Endothelial cell of umbilical vein (primary cell): ENCODE measurements at regions not wholly inside any gene's neighbourhood (a gene's known extent, or its start where the extent isn't known, plus 50 kb on each side); places are given as distances from the start of the nearest gene placed in this dataset.

Experiments
- EZH2 ChIP-seq: IDR thresholded peaks from 2 replicates; pipeline ENCODE4 v1.6.1; 2012; ENCODE audit warnings: borderline replicate concordance, low read depth, mild to moderate bottlenecking, moderate library complexity, low read length, inconsistent platforms; ENCODE audit not compliant: severe bottlenecking
- JUN ChIP-seq: IDR thresholded peaks from 2 replicates; pipeline ENCODE4 v1.6.1; 2011; ENCODE audit warnings: borderline replicate concordance, low read depth; ENCODE audit not compliant: insufficient read length, insufficient read depth
- MAX ChIP-seq: IDR thresholded peaks from 2 replicates; pipeline ENCODE4 v1.6.1; 2011; ENCODE audit not compliant: insufficient read depth, insufficient read length
- POLR2A ChIP-seq: IDR thresholded peaks from 2 replicates; pipeline ENCODE4 v1.6.1; 2012; ENCODE audit warnings: low read depth, mild to moderate bottlenecking, control low read depth, low read length
- POLR2AphosphoS5 ChIP-seq: IDR thresholded peaks from 2 replicates; pipeline ENCODE4 v1.6.1; 2012; ENCODE audit warnings: low read depth, mild to moderate bottlenecking, control low read depth, low read length, moderate library complexity; ENCODE audit not compliant: insufficient read depth
- TF ChIP-seq, protein P1 (sequence below), 2 donors: IDR thresholded peaks; 1 replicate in 1 of 2; 2 replicates in 1 of 2; pipeline ENCODE4 v1.5.1; 2011; ENCODE audit warnings: low read length in 2 of 2, mild to moderate bottlenecking in 2 of 2, moderate library complexity in 2 of 2, control low read depth in 1 of 2, inconsistent platforms in 1 of 2, low read depth in 1 of 2; ENCODE audit not compliant: insufficient read depth in 1 of 2; ENCODE audit errors: extremely low read depth in 1 of 2

DNA sequence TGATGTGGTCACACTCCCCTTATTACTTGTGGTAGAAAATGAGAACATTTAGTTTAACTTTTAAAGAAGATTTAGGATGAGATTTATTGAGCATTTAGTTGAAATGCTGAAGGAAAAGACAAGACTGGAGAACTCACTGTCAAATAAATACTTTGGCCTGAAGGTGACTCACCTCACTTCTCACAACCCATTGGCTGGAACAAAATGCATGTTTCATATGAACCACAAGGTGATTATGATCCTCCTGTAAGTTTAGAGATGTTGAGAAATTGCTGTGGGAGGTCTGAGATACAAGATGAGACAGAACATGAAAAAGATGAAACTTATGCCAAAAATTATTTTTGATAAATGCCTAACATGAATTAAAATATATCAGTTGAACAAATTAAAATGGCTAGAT lies 1004.5 kb downstream of the SOCS6 start:
- TF ChIP-seq POLR2A, result no peak
- no peak for TF ChIP-seq MAX
- TF ChIP-seq, protein P1, sequence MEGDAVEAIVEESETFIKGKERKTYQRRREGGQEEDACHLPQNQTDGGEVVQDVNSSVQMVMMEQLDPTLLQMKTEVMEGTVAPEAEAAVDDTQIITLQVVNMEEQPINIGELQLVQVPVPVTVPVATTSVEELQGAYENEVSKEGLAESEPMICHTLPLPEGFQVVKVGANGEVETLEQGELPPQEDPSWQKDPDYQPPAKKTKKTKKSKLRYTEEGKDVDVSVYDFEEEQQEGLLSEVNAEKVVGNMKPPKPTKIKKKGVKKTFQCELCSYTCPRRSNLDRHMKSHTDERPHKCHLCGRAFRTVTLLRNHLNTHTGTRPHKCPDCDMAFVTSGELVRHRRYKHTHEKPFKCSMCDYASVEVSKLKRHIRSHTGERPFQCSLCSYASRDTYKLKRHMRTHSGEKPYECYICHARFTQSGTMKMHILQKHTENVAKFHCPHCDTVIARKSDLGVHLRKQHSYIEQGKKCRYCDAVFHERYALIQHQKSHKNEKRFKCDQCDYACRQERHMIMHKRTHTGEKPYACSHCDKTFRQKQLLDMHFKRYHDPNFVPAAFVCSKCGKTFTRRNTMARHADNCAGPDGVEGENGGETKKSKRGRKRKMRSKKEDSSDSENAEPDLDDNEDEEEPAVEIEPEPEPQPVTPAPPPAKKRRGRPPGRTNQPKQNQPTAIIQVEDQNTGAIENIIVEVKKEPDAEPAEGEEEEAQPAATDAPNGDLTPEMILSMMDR (IDR thresholded peaks at IDR 0.05; ENCODE audit: extremely low read depth in 1 of 2, insufficient read depth in 1 of 2, low read depth in 1 of 2, low read length in 2 of 2), result no peak
- TF ChIP-seq EZH2, result no peak
- TF ChIP-seq JUN, result no peak
- TF ChIP-seq POLR2AphosphoS5, result no peak
